ENCODE measurements at regions not wholly inside any gene's neighbourhood (a gene's known extent, or its start where the extent isn't known, plus 50 kb on each side); places are given as distances from the start of the nearest gene placed in this dataset.

GRCh38 chr2:211126256-211126655 is 569.9 kb downstream of the CPS1 start:
- no peak overlapping the region for H3K4me3 ChIP-seq (ENCODE audit: low read length)
- H3K9ac ChIP-seq (ENCODE audit: low read length), result no peak overlapping the region
- H3K4me1 ChIP-seq (ENCODE audit: low read length), result no peaks in the 10 kb centered on the region
- no peak overlapping the region for H3K27ac ChIP-seq (ENCODE audit: low read length)
- no peak overlapping the region for H3K4me2 ChIP-seq (ENCODE audit: low read depth, low read length, poor library complexity, severe bottlenecking)
- no peak for DNase-seq
- H4K20me1 ChIP-seq (ENCODE audit: insufficient read depth, low read depth, low read length), result no peaks in the 10 kb centered on the region
- no peaks in the 10 kb centered on the region for H3K79me2 ChIP-seq (ENCODE audit: low read length)
- H3K36me3 ChIP-seq (ENCODE audit: insufficient read depth, low read length), result no peaks in the 10 kb centered on the region
- no peaks in the 10 kb centered on the region for H3K9me2 ChIP-seq (replicated peaks; ENCODE audit: insufficient read depth, low read length)
- no peaks in the 10 kb centered on the region for H3K9me3 ChIP-seq (ENCODE audit: low read length)
- H2AFZ ChIP-seq (ENCODE audit: low read length), result no peak overlapping the region
- H3K27me3 ChIP-seq (ENCODE audit: low read length), result no peaks in the 10 kb centered on the region

GRCh38 chr2:211127501-211127900 is 571.1 kb downstream of the CPS1 start:
- no peak overlapping the region for H3K4me3 ChIP-seq (ENCODE audit: low read length)

GRCh38 chr2:211128287-211128686 is 571.9 kb downstream of the CPS1 start:
- no peak overlapping the region for H3K9ac ChIP-seq (ENCODE audit: low read length)
- no peaks in the 10 kb centered on the region for H3K27me3 ChIP-seq (ENCODE audit: low read length)
- H3K9me3 ChIP-seq (ENCODE audit: low read length), result no peaks in the 10 kb centered on the region
- H3K4me2 ChIP-seq (ENCODE audit: low read depth, low read length, poor library complexity, severe bottlenecking), result no peak overlapping the region
- H2AFZ ChIP-seq (ENCODE audit: low read length), result no peak overlapping the region
- H3K79me2 ChIP-seq (ENCODE audit: low read length), result no peaks in the 10 kb centered on the region
- H3K9me2 ChIP-seq (replicated peaks; ENCODE audit: insufficient read depth, low read length), result no peaks in the 10 kb centered on the region
- H3K4me3 ChIP-seq (ENCODE audit: low read length), result no peak overlapping the region
- no peaks in the 10 kb centered on the region for H4K20me1 ChIP-seq (ENCODE audit: insufficient read depth, low read depth, low read length)
- no peak overlapping the region for H3K27ac ChIP-seq (ENCODE audit: low read length)
- H3K36me3 ChIP-seq (ENCODE audit: insufficient read depth, low read length), result no peaks in the 10 kb centered on the region
- H3K4me1 ChIP-seq (ENCODE audit: low read length), result no peaks in the 10 kb centered on the region
- DNase-seq, result no peak

More at GRCh38 chr2:211127501-211127900, 571.1 kb downstream of the CPS1 start:
- Histone ChIP-seq H3K4me2 (ENCODE audit: low read depth, low read length, poor library complexity, severe bottlenecking) (no peak overlapping the region), H3K36me3 (ENCODE audit: insufficient read depth, low read length) (no peaks in the 10 kb centered on the region), H3K9me2 (replicated peaks; ENCODE audit: insufficient read depth, low read length) (no peaks in the 10 kb centered on the region), H3K27ac (ENCODE audit: low read length) (no peak overlapping the region), H3K9me3 (ENCODE audit: low read length) (no peaks in the 10 kb centered on the region), H2AFZ (ENCODE audit: low read length) (no peak overlapping the region), H4K20me1 (ENCODE audit: insufficient read depth, low read depth, low read length) (no peaks in the 10 kb centered on the region), H3K9ac (ENCODE audit: low read length) (no peak overlapping the region), H3K4me1 (ENCODE audit: low read length) (no peaks in the 10 kb centered on the region), H3K27me3 (ENCODE audit: low read length) (no peaks in the 10 kb centered on the region), H3K79me2 (ENCODE audit: low read length) (no peaks in the 10 kb centered on the region)
- DNase-seq, result no peak

GRCh38 chr2:211129798-211130197 is 573.4 kb downstream of the CPS1 start:
- H3K79me2 ChIP-seq (ENCODE audit: low read length), result no peaks in the 10 kb centered on the region
- H3K4me2 ChIP-seq (ENCODE audit: low read depth, low read length, poor library complexity, severe bottlenecking), result no peak overlapping the region
- H3K9me2 ChIP-seq (replicated peaks; ENCODE audit: insufficient read depth, low read length), result no peaks in the 10 kb centered on the region
- H3K4me3 ChIP-seq (ENCODE audit: low read length), result no peak overlapping the region
- no peak overlapping the region for H3K27ac ChIP-seq (ENCODE audit: low read length)
- no peaks in the 10 kb centered on the region for H3K27me3 ChIP-seq (ENCODE audit: low read length)
- H4K20me1 ChIP-seq (ENCODE audit: insufficient read depth, low read depth, low read length), result no peaks in the 10 kb centered on the region
- H3K9me3 ChIP-seq (ENCODE audit: low read length), result no peaks in the 10 kb centered on the region
- no peak overlapping the region for H3K9ac ChIP-seq (ENCODE audit: low read length)
- no peaks in the 10 kb centered on the region for H3K4me1 ChIP-seq (ENCODE audit: low read length)
- no peaks in the 10 kb centered on the region for H3K36me3 ChIP-seq (ENCODE audit: insufficient read depth, low read length)
- H2AFZ ChIP-seq (ENCODE audit: low read length), result no peak overlapping the region
- DNase-seq, result no peak

GRCh38 chr2:211132046-211132445 is 575.6 kb downstream of the CPS1 start:
- Histone ChIP-seq H3K9ac (ENCODE audit: low read length) (no peak overlapping the region), H3K27me3 (ENCODE audit: low read length) (no peaks in the 10 kb centered on the region), H3K4me2 (ENCODE audit: low read depth, low read length, poor library complexity, severe bottlenecking) (no peak overlapping the region), H3K79me2 (ENCODE audit: low read length) (no peaks in the 10 kb centered on the region), H4K20me1 (ENCODE audit: insufficient read depth, low read depth, low read length) (no peaks in the 10 kb centered on the region), H3K36me3 (ENCODE audit: insufficient read depth, low read length) (no peaks in the 10 kb centered on the region), H3K4me3 (ENCODE audit: low read length) (no peak overlapping the region), H3K4me1 (ENCODE audit: low read length) (no peaks in the 10 kb centered on the region), H3K27ac (ENCODE audit: low read length) (no peak overlapping the region), H3K9me2 (replicated peaks; ENCODE audit: insufficient read depth, low read length) (no peaks in the 10 kb centered on the region), H2AFZ (ENCODE audit: low read length) (no peak overlapping the region), H3K9me3 (ENCODE audit: low read length) (no peaks in the 10 kb centered on the region)
- no peak for DNase-seq

GRCh38 chr2:211132573-211132972 is 576.2 kb downstream of the CPS1 start:
- Histone ChIP-seq H3K9me2 (replicated peaks; ENCODE audit: insufficient read depth, low read length) (no peaks in the 10 kb centered on the region), H3K27me3 (ENCODE audit: low read length) (no peaks in the 10 kb centered on the region), H3K4me3 (ENCODE audit: low read length) (no peak overlapping the region), H3K79me2 (ENCODE audit: low read length) (no peaks in the 10 kb centered on the region), H2AFZ (ENCODE audit: low read length) (no peak overlapping the region), H3K4me2 (ENCODE audit: low read depth, low read length, poor library complexity, severe bottlenecking) (no peak overlapping the region), H3K36me3 (ENCODE audit: insufficient read depth, low read length) (no peaks in the 10 kb centered on the region), H3K4me1 (ENCODE audit: low read length) (no peaks in the 10 kb centered on the region), H3K27ac (ENCODE audit: low read length) (no peak overlapping the region), H4K20me1 (ENCODE audit: insufficient read depth, low read depth, low read length) (no peaks in the 10 kb centered on the region), H3K9ac (ENCODE audit: low read length) (no peak overlapping the region), H3K9me3 (ENCODE audit: low read length) (no peaks in the 10 kb centered on the region)
- no peak for DNase-seq

- no peak overlapping the region for H2AFZ ChIP-seq (ENCODE audit: low read length)
- H3K4me2 ChIP-seq (ENCODE audit: low read depth, low read length, poor library complexity, severe bottlenecking), result no peak overlapping the region
- no peaks in the 10 kb centered on the region for H3K9me3 ChIP-seq (ENCODE audit: low read length)
- H4K20me1 ChIP-seq (ENCODE audit: insufficient read depth, low read depth, low read length), result no peaks in the 10 kb centered on the region
- H3K4me1 ChIP-seq (ENCODE audit: low read length), result no peaks in the 10 kb centered on the region
- no peak for DNase-seq
- no peak overlapping the region for H3K27ac ChIP-seq (ENCODE audit: low read length)
- no peak overlapping the region for H3K9ac ChIP-seq (ENCODE audit: low read length)
- H3K4me3 ChIP-seq (ENCODE audit: low read length), result no peak overlapping the region
- no peaks in the 10 kb centered on the region for H3K79me2 ChIP-seq (ENCODE audit: low read length)
- H3K27me3 ChIP-seq (ENCODE audit: low read length), result no peaks in the 10 kb centered on the region
- H3K36me3 ChIP-seq (ENCODE audit: insufficient read depth, low read length), result no peaks in the 10 kb centered on the region
- H3K9me2 ChIP-seq (replicated peaks; ENCODE audit: insufficient read depth, low read length), result no peaks in the 10 kb centered on the region
These were observed 577.4 kb downstream of the CPS1 start for GRCh38 chr2:211133766-211134165.

GRCh38 chr2:211138551-211138950 is 582.2 kb downstream of the CPS1 start:
- Histone ChIP-seq H3K4me2 (ENCODE audit: low read depth, low read length, poor library complexity, severe bottlenecking) (no peak overlapping the region), H3K9ac (ENCODE audit: low read length) (no peak overlapping the region), H3K9me3 (ENCODE audit: low read length) (no peaks in the 10 kb centered on the region), H4K20me1 (ENCODE audit: insufficient read depth, low read depth, low read length) (no peaks in the 10 kb centered on the region), H3K9me2 (replicated peaks; ENCODE audit: insufficient read depth, low read length) (no peaks in the 10 kb centered on the region), H2AFZ (ENCODE audit: low read length) (no peak overlapping the region), H3K27me3 (ENCODE audit: low read length) (no peaks in the 10 kb centered on the region), H3K27ac (ENCODE audit: low read length) (no peak overlapping the region), H3K36me3 (ENCODE audit: insufficient read depth, low read length) (no peaks in the 10 kb centered on the region), H3K4me3 (ENCODE audit: low read length) (no peak overlapping the region), H3K79me2 (ENCODE audit: low read length) (no peaks in the 10 kb centered on the region), H3K4me1 (ENCODE audit: low read length) (no peaks in the 10 kb centered on the region)
- no peak for DNase-seq

GRCh38 chr2:211141646-211142045 is 585.2 kb downstream of the CPS1 start:
- no peak for DNase-seq

More at GRCh38 chr2:211141646-211142045, 585.2 kb downstream of the CPS1 start:
- Histone ChIP-seq H3K9me3 (ENCODE audit: low read length) (no peaks in the 10 kb centered on the region), H3K27me3 (ENCODE audit: low read length) (no peaks in the 10 kb centered on the region), H3K4me3 (ENCODE audit: low read length) (no peak overlapping the region), H3K4me2 (ENCODE audit: low read depth, low read length, poor library complexity, severe bottlenecking) (no peak overlapping the region), H2AFZ (ENCODE audit: low read length) (no peak overlapping the region), H4K20me1 (ENCODE audit: insufficient read depth, low read depth, low read length) (no peaks in the 10 kb centered on the region), H3K9ac (ENCODE audit: low read length) (no peak overlapping the region), H3K9me2 (replicated peaks; ENCODE audit: insufficient read depth, low read length) (no peaks in the 10 kb centered on the region), H3K4me1 (ENCODE audit: low read length) (no peaks in the 10 kb centered on the region), H3K27ac (ENCODE audit: low read length) (no peak overlapping the region), H3K36me3 (ENCODE audit: insufficient read depth, low read length) (no peaks in the 10 kb centered on the region), H3K79me2 (ENCODE audit: low read length) (no peaks in the 10 kb centered on the region)

Measured in Karpas-422 (cell line).